DMS 273 (cell line): ENCODE measurements at regions not wholly inside any gene's neighbourhood (a gene's known extent, or its start where the extent isn't known, plus 50 kb on each side); places are given as distances from the start of the nearest gene placed in this dataset.
A peak's percentile ranks its signal among the peaks of the same experiment; 100 is the strongest.
"Not testable (repeated sequence)": the region's sequence is repeated elsewhere in the genome, so short reads cannot be mapped to it uniquely, and the experiment has no call there.

ENCODE experiments used
- DNase-seq: peaks from one replicate; lab custom pipeline; 2025; ENCODE audit not compliant: unreplicated experiment; lab: John Stamatoyannopoulos, UW

- DNase-seq = not testable (repeated sequence)
These were observed 54.6 kb upstream of the POGK start for GRCh38 chr1:166784646-166785045.

DNA sequence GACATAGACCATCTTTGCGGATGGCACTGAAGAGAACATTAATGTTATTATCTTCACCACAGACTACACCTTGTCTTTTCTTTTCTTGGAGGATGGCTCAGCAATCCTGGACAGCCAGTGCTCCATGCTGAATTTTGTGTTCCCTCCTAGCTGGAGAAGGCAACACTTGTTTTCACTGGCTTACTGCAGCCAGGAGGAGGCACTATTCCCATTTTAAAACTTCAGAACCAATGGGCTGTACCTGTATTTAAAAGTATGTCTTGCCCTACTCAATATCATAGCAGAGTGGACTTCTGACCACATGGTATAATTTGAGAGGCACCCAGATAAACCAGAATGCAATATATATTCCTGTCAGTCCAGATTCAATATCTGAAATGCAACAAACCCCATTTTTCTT lies 53.3 kb upstream of the POGK start:
- no peak for DNase-seq

DNA sequence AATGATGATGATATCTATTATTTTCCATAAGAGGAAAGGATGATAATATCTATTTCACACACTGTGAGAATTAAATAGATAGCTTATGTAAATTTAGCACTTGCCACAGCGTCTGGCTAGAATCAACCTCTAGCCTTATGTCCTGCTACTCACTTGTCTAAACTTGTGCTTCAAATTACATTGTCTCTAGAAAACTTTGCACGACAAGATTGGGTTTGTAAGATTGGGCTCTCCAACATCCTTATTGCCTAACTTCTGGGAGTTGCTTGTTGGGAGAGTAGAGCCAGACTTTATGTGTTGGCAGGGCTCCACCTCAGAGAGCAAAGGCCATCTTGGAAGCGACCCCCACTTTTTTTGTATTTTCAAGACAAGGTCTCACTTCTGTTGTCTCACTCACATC lies 50.0 kb upstream of the POGK start:
- peak; percentile 16 for DNase-seq
